Glutamatergic neuron (in vitro differentiated cells): ENCODE measurements at regions not wholly inside any gene's neighbourhood (a gene's known extent, or its start where the extent isn't known, plus 50 kb on each side); places are given as distances from the start of the nearest gene placed in this dataset.

Experiments used
- DNase-seq: peaks from one replicate; pipeline ENCODE4 v3.0.0; 2022
- H3K27ac Mint-ChIP-seq: one replicate; pipeline ENCODE4 v1.8.0; 2020; ENCODE audit warnings: mild to moderate bottlenecking, mixed read lengths, inconsistent platforms; ENCODE audit not compliant: unreplicated experiment
- H3K27me3 Mint-ChIP-seq: one replicate; pipeline ENCODE4 v1.8.0; 2020; ENCODE audit warnings: mild to moderate bottlenecking, moderate library complexity, mixed read lengths, inconsistent platforms; ENCODE audit not compliant: unreplicated experiment
- H3K36me3 Mint-ChIP-seq: one replicate; pipeline ENCODE4 v1.8.0; 2020; ENCODE audit warnings: mild to moderate bottlenecking, mixed read lengths, inconsistent platforms; ENCODE audit not compliant: unreplicated experiment
- H3K4me1 Mint-ChIP-seq: one replicate; pipeline ENCODE4 v1.8.0; 2020; ENCODE audit warnings: mild to moderate bottlenecking, low read depth, mixed read lengths, inconsistent platforms; ENCODE audit not compliant: unreplicated experiment
- H3K4me3 Mint-ChIP-seq: one replicate; pipeline ENCODE4 v1.8.0; 2020; ENCODE audit warnings: mild to moderate bottlenecking, mixed read lengths, inconsistent platforms; ENCODE audit not compliant: unreplicated experiment
- H3K9me3 Mint-ChIP-seq: one replicate; pipeline ENCODE4 v1.8.0; 2020; ENCODE audit warnings: mild to moderate bottlenecking, moderate library complexity, mixed read lengths, inconsistent platforms; ENCODE audit not compliant: unreplicated experiment
- TF ChIP-seq, protein P1 (sequence below): fragments of 200-600 bp; sonication (generic); IDR thresholded peaks from one replicate; pipeline ENCODE4 v1.5.0; 2021; ENCODE audit not compliant: partially characterized antibody, unreplicated experiment

DNA sequence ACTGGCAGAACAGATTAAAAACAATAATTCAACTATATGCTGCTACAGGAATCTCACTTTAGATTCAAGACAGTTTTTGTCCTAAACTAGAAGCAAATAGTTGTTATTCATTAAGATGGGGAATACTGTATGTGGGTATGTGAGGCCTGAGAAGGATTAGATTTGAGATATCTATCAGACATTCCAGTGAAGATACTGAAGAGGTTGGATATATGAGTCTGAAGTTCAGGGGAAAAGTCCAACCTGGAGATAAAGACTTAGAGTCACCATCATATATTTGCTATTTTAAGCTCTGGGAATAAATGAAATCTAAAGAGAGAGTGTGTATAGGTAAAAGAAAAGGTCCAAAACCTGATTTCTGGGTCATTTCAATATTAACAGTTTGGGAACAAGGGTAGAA is 96.2 kb upstream of the RBBP8 start:
- no peak for DNase-seq
- no peaks in the 10 kb centered on the region for H3K4me1 Mint-ChIP-seq
- no peaks in the 10 kb centered on the region for H3K36me3 Mint-ChIP-seq
- no peaks in the 10 kb centered on the region for H3K27me3 Mint-ChIP-seq
- no peak overlapping the region for H3K27ac Mint-ChIP-seq
- no peaks in the 10 kb centered on the region for H3K9me3 Mint-ChIP-seq
- H3K4me3 Mint-ChIP-seq, result no peak overlapping the region
- TF ChIP-seq, protein P1, sequence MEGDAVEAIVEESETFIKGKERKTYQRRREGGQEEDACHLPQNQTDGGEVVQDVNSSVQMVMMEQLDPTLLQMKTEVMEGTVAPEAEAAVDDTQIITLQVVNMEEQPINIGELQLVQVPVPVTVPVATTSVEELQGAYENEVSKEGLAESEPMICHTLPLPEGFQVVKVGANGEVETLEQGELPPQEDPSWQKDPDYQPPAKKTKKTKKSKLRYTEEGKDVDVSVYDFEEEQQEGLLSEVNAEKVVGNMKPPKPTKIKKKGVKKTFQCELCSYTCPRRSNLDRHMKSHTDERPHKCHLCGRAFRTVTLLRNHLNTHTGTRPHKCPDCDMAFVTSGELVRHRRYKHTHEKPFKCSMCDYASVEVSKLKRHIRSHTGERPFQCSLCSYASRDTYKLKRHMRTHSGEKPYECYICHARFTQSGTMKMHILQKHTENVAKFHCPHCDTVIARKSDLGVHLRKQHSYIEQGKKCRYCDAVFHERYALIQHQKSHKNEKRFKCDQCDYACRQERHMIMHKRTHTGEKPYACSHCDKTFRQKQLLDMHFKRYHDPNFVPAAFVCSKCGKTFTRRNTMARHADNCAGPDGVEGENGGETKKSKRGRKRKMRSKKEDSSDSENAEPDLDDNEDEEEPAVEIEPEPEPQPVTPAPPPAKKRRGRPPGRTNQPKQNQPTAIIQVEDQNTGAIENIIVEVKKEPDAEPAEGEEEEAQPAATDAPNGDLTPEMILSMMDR, result no peak

DNA sequence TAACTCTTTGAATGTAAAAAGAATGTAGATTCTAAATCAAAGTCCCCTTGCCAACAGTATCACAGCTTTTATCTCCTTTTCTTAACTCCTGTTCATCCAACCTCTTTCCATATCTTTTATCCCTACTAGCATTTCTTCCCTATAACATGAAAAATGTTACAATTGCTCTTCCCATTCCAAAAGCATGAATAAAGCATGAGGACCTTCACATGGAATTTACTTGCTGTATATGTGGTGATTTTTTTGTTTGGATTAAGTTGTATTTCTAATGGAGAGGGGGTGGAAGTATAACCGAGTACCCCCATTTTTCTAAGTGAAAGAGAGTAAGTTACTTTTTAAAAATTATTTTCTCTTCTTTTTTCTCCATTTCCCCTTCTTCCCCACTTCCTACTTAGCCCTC is 94.9 kb upstream of the RBBP8 start:
- no peaks in the 10 kb centered on the region for H3K9me3 Mint-ChIP-seq
- no peaks in the 10 kb centered on the region for H3K36me3 Mint-ChIP-seq
- peaks cover 2% of the 10 kb centered on the region for H3K27me3 Mint-ChIP-seq
- no peak for DNase-seq
- TF ChIP-seq, protein P1, result no peak
- H3K4me1 Mint-ChIP-seq, result peaks cover 10% of the 10 kb centered on the region
- H3K4me3 Mint-ChIP-seq, result no peak overlapping the region
- no peak overlapping the region for H3K27ac Mint-ChIP-seq

DNA sequence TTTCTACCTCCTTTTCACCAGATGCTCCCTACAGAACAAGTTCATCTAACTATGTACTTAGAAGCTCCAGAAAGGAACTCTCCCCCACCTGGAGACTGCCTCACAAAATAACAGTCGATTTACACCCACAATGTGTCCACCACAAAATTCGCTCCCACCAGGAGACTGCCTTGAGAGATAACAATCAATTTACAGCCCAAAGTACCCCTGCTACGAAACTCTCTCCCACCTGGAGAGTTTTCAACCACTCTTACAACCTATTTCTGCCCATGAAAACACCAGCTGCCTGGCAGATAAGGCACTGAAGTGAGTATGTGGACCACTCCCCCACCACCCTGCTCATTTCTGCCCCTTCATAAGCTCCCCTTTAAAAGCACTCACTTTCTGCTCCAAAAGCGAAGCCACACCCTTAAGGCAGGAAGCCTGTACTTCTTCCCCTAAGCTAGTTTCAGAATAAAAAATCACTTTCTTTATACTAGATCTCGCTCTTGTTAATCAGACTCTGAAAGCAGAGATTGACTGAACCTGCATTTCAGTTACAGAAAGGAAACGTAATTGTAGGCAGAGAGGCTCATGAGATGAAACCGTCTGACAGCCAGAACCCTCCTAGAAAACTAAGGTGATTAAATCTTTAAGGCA is 94.4 kb upstream of the RBBP8 start:
- peaks cover 2% of the 10 kb centered on the region for H3K27me3 Mint-ChIP-seq
- no peak overlapping the region for H3K4me3 Mint-ChIP-seq
- H3K36me3 Mint-ChIP-seq, result no peaks in the 10 kb centered on the region
- DNase-seq, result no peak
- H3K27ac Mint-ChIP-seq, result no peak overlapping the region
- TF ChIP-seq, protein P1, result no peak
- H3K4me1 Mint-ChIP-seq, result peaks cover 11% of the 10 kb centered on the region
- H3K9me3 Mint-ChIP-seq, result peaks cover 2% of the 10 kb centered on the region

DNA sequence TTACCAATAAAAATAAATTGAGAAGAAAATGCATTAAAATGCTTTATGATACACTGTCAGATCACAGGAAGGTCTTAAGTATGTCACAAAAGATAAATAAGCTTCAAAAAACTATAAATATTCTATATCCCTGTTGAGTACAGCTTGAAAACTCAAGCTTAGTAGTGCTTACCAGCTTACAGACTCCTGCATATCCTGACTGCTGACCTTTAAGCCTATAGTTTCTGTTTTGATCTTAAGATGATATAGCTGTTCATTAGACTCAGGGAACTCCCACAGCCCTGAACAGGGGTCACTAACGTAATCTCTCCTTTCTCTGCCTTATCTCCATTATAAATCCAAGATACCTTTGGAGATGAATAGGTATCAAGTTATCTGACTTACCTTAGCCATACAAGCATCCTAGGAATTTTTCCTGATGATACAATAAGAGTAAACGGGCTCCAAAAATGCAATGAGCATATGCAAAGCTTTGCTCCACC is 93.7 kb upstream of the RBBP8 start:
- Mint-ChIP-seq H3K36me3 (no peaks in the 10 kb centered on the region), H3K27ac (no peak overlapping the region), H3K9me3 (peaks cover 2% of the 10 kb centered on the region), H3K4me1 (peaks cover 11% of the 10 kb centered on the region), H3K27me3 (peaks cover 2% of the 10 kb centered on the region), H3K4me3 (no peak overlapping the region)
- no peak for DNase-seq
- TF ChIP-seq, protein P1, result no peak

- H3K9me3 Mint-ChIP-seq, result peaks cover 2% of the 10 kb centered on the region
Observed at GRCh38 chr18:22840606-22841144, 92.5 kb upstream of the RBBP8 start.

More at GRCh38 chr18:22840606-22841144, 92.5 kb upstream of the RBBP8 start:
- Mint-ChIP-seq H3K36me3 (no peaks in the 10 kb centered on the region), H3K27me3 (peaks cover 2% of the 10 kb centered on the region), H3K4me1 (peaks cover 11% of the 10 kb centered on the region), H3K27ac (no peak overlapping the region), H3K4me3 (no peak overlapping the region)
- no peak for DNase-seq
- TF ChIP-seq, protein P1, result no peak
